ENCODE measurements at regions not wholly inside any gene's neighbourhood (a gene's known extent, or its start where the extent isn't known, plus 50 kb on each side); places are given as distances from the start of the nearest gene placed in this dataset.

- no peak for TF ChIP-seq CTCF (conservative IDR thresholded peaks at IDR 0.05; ENCODE audit: low read depth, low read length)
- no peak overlapping the region for H3K4me3 ChIP-seq (ENCODE audit: low read length)
- no peak for DNase-seq (ENCODE audit: low read depth)
These were observed 297.7 kb downstream of the ICOS start for GRCh38 chr2:204234248-204234647.

- H3K4me3 ChIP-seq (ENCODE audit: low read length) = no peak overlapping the region
- no peak for DNase-seq (ENCODE audit: low read depth)
- no peak for TF ChIP-seq CTCF (conservative IDR thresholded peaks at IDR 0.05; ENCODE audit: low read depth, low read length)
These were observed 298.3 kb downstream of the ICOS start for GRCh38 chr2:204234879-204235278.

- H3K4me3 ChIP-seq (ENCODE audit: low read length) = no peak overlapping the region
- DNase-seq (ENCODE audit: low read depth) = no peak
- TF ChIP-seq CTCF (conservative IDR thresholded peaks at IDR 0.05; ENCODE audit: low read depth, low read length) = no peak
These were observed 300.9 kb downstream of the ICOS start for GRCh38 chr2:204237416-204237815.

- no peak for TF ChIP-seq CTCF (conservative IDR thresholded peaks at IDR 0.05; ENCODE audit: low read depth, low read length)
- no peak overlapping the region for H3K4me3 ChIP-seq (ENCODE audit: low read length)
- no peak for DNase-seq (ENCODE audit: low read depth)
These were observed 303.0 kb downstream of the ICOS start for GRCh38 chr2:204239411-204240165.

- no peak for DNase-seq (ENCODE audit: low read depth)
- no peak overlapping the region for H3K4me3 ChIP-seq (ENCODE audit: low read length)
- no peak for TF ChIP-seq CTCF (conservative IDR thresholded peaks at IDR 0.05; ENCODE audit: low read depth, low read length)
These were observed 304.3 kb upstream of the PARD3B start for GRCh38 chr2:204240961-204241360.

- no peak for DNase-seq (ENCODE audit: low read depth)
- no peak for TF ChIP-seq CTCF (conservative IDR thresholded peaks at IDR 0.05; ENCODE audit: low read depth, low read length)
- H3K4me3 ChIP-seq (ENCODE audit: low read length) = no peak overlapping the region
These were observed 295.8 kb upstream of the PARD3B start for GRCh38 chr2:204249437-204249836.

GRCh38 chr2:204250692-204251091 lies 294.6 kb upstream of the PARD3B start:
- DNase-seq (ENCODE audit: low read depth) = no peak
- no peak for TF ChIP-seq CTCF (conservative IDR thresholded peaks at IDR 0.05; ENCODE audit: low read depth, low read length)

More at GRCh38 chr2:204250692-204251091, 294.6 kb upstream of the PARD3B start:
- H3K4me3 ChIP-seq (ENCODE audit: low read length) = no peak overlapping the region

Data from retinal pigment epithelial cell (primary cell).